GM23338 (cell line): ENCODE measurements at regions not wholly inside any gene's neighbourhood (a gene's known extent, or its start where the extent isn't known, plus 50 kb on each side); places are given as distances from the start of the nearest gene placed in this dataset.

Experiments used
- ATAC-seq: fragments of 200-7000 bp; cut with Tn5 transposase; 3 replicates; pipeline ENCODE4 v1.9.1; 2020
- DNase-seq: peaks from one replicate; pipeline ENCODE4 v3.0.0-alpha.2; 2015; ENCODE audit warnings: low spot score
- H2AFZ ChIP-seq: fragments of 200-600 bp; sonication (generic); 2 replicates; pipeline ENCODE4 v1.8.0; 2016; ENCODE audit warnings: antibody characterized with exemption, mild to moderate bottlenecking, moderate library complexity
- H3F3A ChIP-seq: fragments of 200-600 bp; sonication (generic); replicated peaks from 2 replicates; pipeline ENCODE4 v1.8.0; 2017; ENCODE audit warnings: antibody characterized with exemption, mixed run types, low read depth
- H3K27ac ChIP-seq: fragments of 200-600 bp; sonication (generic); 2 replicates; pipeline ENCODE4 v1.6.1; 2016; ENCODE audit warnings: low read depth
- H3K27me3 ChIP-seq: fragments of 200-600 bp; sonication (generic); 2 replicates; pipeline ENCODE4 v1.8.0; 2016; ENCODE audit warnings: mild to moderate bottlenecking, mixed run types, moderate library complexity; ENCODE audit not compliant: insufficient read depth
- H3K36me3 ChIP-seq: fragments of 200-600 bp; sonication (generic); 2 replicates; pipeline ENCODE4 v1.8.0; 2016; ENCODE audit warnings: mild to moderate bottlenecking; ENCODE audit not compliant: insufficient read depth
- H3K4me1 ChIP-seq: fragments of 200-600 bp; sonication (generic); 2 replicates; pipeline ENCODE4 v1.8.0; 2016; ENCODE audit warnings: mild to moderate bottlenecking, moderate library complexity; ENCODE audit not compliant: insufficient read depth
- H3K4me2 ChIP-seq: fragments of 200-600 bp; sonication (generic); 2 replicates; pipeline ENCODE4 v1.7.1; 2017; ENCODE audit warnings: mixed run types
- H3K4me3 ChIP-seq: fragments of 200-600 bp; sonication (generic); 2 replicates; pipeline ENCODE4 v1.6.1; 2016; ENCODE audit warnings: mixed run types
- H3K79me2 ChIP-seq: fragments of 200-600 bp; sonication (generic); replicated peaks from 2 replicates; pipeline ENCODE4 v1.8.0; 2017; ENCODE audit warnings: mild to moderate bottlenecking; ENCODE audit not compliant: insufficient read depth
- H3K9me2 ChIP-seq: fragments of 200-600 bp; sonication (generic); 2 replicates; pipeline ENCODE4 v1.8.0; 2017; ENCODE audit not compliant: insufficient read depth
- H4K20me1 ChIP-seq: fragments of 200-600 bp; sonication (generic); replicated peaks from 2 replicates; pipeline ENCODE4 v1.8.0; 2017; ENCODE audit warnings: mild to moderate bottlenecking; ENCODE audit not compliant: insufficient read depth
- H3K27ac Mint-ChIP-seq: 2 replicates; pipeline ENCODE4 v1.8.0; 2020; ENCODE audit warnings: inconsistent platforms, mild to moderate bottlenecking, moderate library complexity, mixed read lengths
- H3K27me3 Mint-ChIP-seq: 3 replicates; pipeline ENCODE4 v1.8.0; 2022; ENCODE audit warnings: low read depth, mild to moderate bottlenecking, moderate library complexity, mixed read lengths, inconsistent platforms; ENCODE audit not compliant: insufficient read depth, poor library complexity
- H3K36me3 Mint-ChIP-seq: 3 replicates; pipeline ENCODE4 v1.8.0; 2021; ENCODE audit warnings: low read depth, mild to moderate bottlenecking, inconsistent platforms, moderate library complexity, mixed read lengths
- H3K4me1 Mint-ChIP-seq: 3 replicates; pipeline ENCODE4 v1.8.0; 2020; ENCODE audit warnings: mild to moderate bottlenecking, inconsistent platforms, mixed read lengths
- H3K4me3 Mint-ChIP-seq: 3 replicates; pipeline ENCODE4 v1.8.0; 2021; ENCODE audit warnings: moderate library complexity, mild to moderate bottlenecking, inconsistent platforms, mixed read lengths
- H3K9me3 Mint-ChIP-seq: 3 replicates; pipeline ENCODE4 v1.8.0; 2020; ENCODE audit warnings: moderate library complexity, mild to moderate bottlenecking, inconsistent platforms, mixed read lengths
- EZH2phosphoT487 ChIP-seq: fragments of 200-600 bp; sonication (generic); IDR thresholded peaks from one replicate; pipeline ENCODE4 v1.8.1; 2018; ENCODE audit warnings: antibody characterized with exemption; ENCODE audit not compliant: unreplicated experiment
- POLR2AphosphoS5 ChIP-seq: IDR thresholded peaks from 2 replicates; pipeline ENCODE4 v1.6.1; 2016; ENCODE audit warnings: antibody characterized with exemption, low read depth
- REST ChIP-seq: IDR thresholded peaks from one replicate; pipeline ENCODE4 v1.6.1; 2018; ENCODE audit warnings: antibody characterized with exemption; ENCODE audit not compliant: unreplicated experiment
- STAT1 ChIP-seq: IDR thresholded peaks from one replicate; pipeline ENCODE4 v1.6.1; 2016; ENCODE audit warnings: antibody characterized with exemption; ENCODE audit not compliant: unreplicated experiment
- ZNF114 ChIP-seq: fragments of 250-450 bp; sonication (Bioruptor Pico); IDR thresholded peaks from 2 replicates; pipeline ENCODE4 v1.5.0; 2020; ENCODE audit warnings: mild to moderate bottlenecking, moderate library complexity
- ZNF462 ChIP-seq: fragments of 250-450 bp; sonication (Bioruptor Pico); IDR thresholded peaks from 2 replicates; pipeline ENCODE4 v1.5.0; 2020; ENCODE audit warnings: mild to moderate bottlenecking, moderate library complexity
- TF ChIP-seq, protein P1 (sequence below), 2 experiments: fragments of 200-600 bp in 1 of 2; sonication (generic) in 1 of 2; conservative IDR thresholded peaks; 2 replicates each; pipeline versions ENCODE4 v1.5.1 to v1.6.1; 2016 to 2017; ENCODE audit warnings: antibody characterized with exemption in 2 of 2, low read depth in 2 of 2, mild to moderate bottlenecking in 2 of 2, moderate library complexity in 1 of 2

DNA sequence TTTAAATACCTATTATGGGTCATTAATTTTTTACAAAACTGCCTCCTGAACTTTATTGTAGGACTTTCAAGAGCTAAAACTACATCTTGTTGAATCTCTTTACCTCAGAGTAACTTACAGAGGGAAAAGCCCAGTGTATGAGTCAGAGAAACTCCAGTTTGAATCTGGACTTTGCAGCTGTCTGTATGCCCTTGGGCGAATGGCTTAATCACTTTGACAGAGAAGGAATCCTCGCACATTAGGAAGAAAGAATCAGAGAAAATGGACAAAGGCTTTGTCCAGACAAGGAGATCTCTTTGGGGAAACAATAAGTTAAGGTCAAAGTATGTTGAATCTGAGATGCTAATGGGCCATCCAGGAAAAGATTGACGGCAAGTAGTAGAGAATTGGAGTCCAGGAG, 484.2 kb upstream of the CELF2 start:
- no peaks in the 10 kb centered on the region for H3K9me3 Mint-ChIP-seq
- H3K27me3 ChIP-seq, result no peaks in the 10 kb centered on the region
- H3K36me3 Mint-ChIP-seq, result no peaks in the 10 kb centered on the region
- H3K9me2 ChIP-seq, result no peaks in the 10 kb centered on the region
- H3K4me2 ChIP-seq, result no peak overlapping the region
- H3K4me1 ChIP-seq, result peaks cover 7% of the 10 kb centered on the region
- H3K79me2 ChIP-seq, result no peaks in the 10 kb centered on the region
- DNase-seq, result no peak
- H3K27me3 Mint-ChIP-seq, result peaks cover 1% of the 10 kb centered on the region
- no peak overlapping the region for H2AFZ ChIP-seq
- H3K4me3 Mint-ChIP-seq, result no peak overlapping the region
- ATAC-seq, result no peak
- TF ChIP-seq REST, result no peak
- no peak for TF ChIP-seq ZNF462
- no peaks in the 10 kb centered on the region for H3F3A ChIP-seq
- H3K36me3 ChIP-seq, result no peaks in the 10 kb centered on the region
- H3K4me1 Mint-ChIP-seq, result peaks cover 4% of the 10 kb centered on the region
- H3K4me3 ChIP-seq, result no peak overlapping the region
- H3K27ac Mint-ChIP-seq, result no peak overlapping the region
- H3K27ac ChIP-seq, result no peak overlapping the region
- no peaks in the 10 kb centered on the region for H4K20me1 ChIP-seq

DNA sequence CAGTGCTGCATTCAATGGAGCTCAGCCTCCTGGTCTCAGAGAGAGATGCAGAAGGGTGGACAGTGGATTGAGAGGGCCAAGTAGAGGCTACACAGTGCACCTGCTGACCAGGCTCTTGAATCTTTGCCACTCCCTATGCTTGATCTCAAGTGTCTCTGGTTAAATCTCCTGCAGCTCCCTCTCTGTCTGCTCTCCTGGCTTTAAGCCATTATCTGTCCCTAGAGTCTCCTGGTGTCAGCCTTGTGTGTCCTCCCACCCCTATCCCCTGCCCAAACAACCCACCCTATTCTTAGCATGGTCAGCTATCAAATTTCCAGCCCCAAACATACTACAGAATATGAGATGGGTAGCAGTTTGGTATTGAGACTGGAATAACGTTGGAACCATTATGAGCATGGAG, 479.3 kb upstream of the CELF2 start:
- no peak overlapping the region for H3K4me3 Mint-ChIP-seq
- Histone ChIP-seq H2AFZ (no peak overlapping the region), H3K4me2 (no peak overlapping the region), H3K79me2 (no peaks in the 10 kb centered on the region), H3K4me1 (peaks cover 11% of the 10 kb centered on the region), H4K20me1 (no peaks in the 10 kb centered on the region), H3K4me3 (no peak overlapping the region), H3K27me3 (no peaks in the 10 kb centered on the region), H3F3A (no peaks in the 10 kb centered on the region), H3K9me2 (0 out of 2 replicates have a peak, but pooled peaks cover 4% of the 10 kb centered on the region), H3K36me3 (no peaks in the 10 kb centered on the region), H3K27ac (no peak overlapping the region)
- ATAC-seq (no peak), DNase-seq (no peak)
- peaks cover 1% of the 10 kb centered on the region for H3K27me3 Mint-ChIP-seq
- no peaks in the 10 kb centered on the region for H3K9me3 Mint-ChIP-seq
- no peaks in the 10 kb centered on the region for H3K36me3 Mint-ChIP-seq
- peaks cover 9% of the 10 kb centered on the region; the same call in 2 of the 3 replicates for H3K4me1 Mint-ChIP-seq
- H3K27ac Mint-ChIP-seq, result no peak overlapping the region
- TF ChIP-seq ZNF114 (no peak), REST (no peak), EZH2phosphoT487 (no peak), POLR2AphosphoS5 (no peak), STAT1 (no peak)
- TF ChIP-seq, protein P1, sequence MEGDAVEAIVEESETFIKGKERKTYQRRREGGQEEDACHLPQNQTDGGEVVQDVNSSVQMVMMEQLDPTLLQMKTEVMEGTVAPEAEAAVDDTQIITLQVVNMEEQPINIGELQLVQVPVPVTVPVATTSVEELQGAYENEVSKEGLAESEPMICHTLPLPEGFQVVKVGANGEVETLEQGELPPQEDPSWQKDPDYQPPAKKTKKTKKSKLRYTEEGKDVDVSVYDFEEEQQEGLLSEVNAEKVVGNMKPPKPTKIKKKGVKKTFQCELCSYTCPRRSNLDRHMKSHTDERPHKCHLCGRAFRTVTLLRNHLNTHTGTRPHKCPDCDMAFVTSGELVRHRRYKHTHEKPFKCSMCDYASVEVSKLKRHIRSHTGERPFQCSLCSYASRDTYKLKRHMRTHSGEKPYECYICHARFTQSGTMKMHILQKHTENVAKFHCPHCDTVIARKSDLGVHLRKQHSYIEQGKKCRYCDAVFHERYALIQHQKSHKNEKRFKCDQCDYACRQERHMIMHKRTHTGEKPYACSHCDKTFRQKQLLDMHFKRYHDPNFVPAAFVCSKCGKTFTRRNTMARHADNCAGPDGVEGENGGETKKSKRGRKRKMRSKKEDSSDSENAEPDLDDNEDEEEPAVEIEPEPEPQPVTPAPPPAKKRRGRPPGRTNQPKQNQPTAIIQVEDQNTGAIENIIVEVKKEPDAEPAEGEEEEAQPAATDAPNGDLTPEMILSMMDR (conservative IDR thresholded peaks at IDR 0.05; ENCODE audit: low read depth in 2 of 2), result no peak
